LNCaP clone FGC (cell line): ENCODE measurements at regions not wholly inside any gene's neighbourhood (a gene's known extent, or its start where the extent isn't known, plus 50 kb on each side); places are given as distances from the start of the nearest gene placed in this dataset.

Source experiments
- DNase-seq: peaks from one replicate; pipeline ENCODE4 v3.0.0-alpha.2; 2011; ENCODE audit warnings: low read depth
- H3K4me3 ChIP-seq: 2 replicates; pipeline ENCODE4 v1.5.1; 2011; ENCODE audit warnings: mild to moderate bottlenecking, low read depth, low read length, control low read depth
- TF ChIP-seq, protein P1 (sequence below): IDR thresholded peaks from 2 replicates; pipeline ENCODE4 v1.5.1; 2012; ENCODE audit warnings: mild to moderate bottlenecking; ENCODE audit not compliant: control insufficient read depth, insufficient read depth; ENCODE audit errors: extremely low read depth

DNA sequence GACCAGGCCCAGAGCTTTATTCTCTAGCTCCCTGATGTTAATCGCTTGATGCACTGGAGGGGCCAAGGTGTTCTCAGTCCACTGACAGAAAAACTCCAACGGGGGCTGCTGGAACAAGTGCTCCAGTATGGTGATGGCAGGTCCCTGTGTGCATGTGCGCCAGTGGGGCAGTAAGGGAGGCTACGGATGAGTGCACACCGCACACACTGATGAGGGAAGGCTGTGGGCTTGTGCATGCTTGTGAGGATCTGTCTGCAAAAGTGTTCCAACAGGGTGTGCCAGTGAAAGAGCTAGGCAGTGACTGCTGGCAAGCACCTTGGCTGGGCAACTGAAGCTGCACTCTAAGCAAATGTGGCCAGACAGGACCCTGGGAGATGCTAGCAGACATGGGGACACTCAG lies 229.7 kb upstream of the FOXG1 start:
- H3K4me3 ChIP-seq, result no peak overlapping the region
- TF ChIP-seq, protein P1, sequence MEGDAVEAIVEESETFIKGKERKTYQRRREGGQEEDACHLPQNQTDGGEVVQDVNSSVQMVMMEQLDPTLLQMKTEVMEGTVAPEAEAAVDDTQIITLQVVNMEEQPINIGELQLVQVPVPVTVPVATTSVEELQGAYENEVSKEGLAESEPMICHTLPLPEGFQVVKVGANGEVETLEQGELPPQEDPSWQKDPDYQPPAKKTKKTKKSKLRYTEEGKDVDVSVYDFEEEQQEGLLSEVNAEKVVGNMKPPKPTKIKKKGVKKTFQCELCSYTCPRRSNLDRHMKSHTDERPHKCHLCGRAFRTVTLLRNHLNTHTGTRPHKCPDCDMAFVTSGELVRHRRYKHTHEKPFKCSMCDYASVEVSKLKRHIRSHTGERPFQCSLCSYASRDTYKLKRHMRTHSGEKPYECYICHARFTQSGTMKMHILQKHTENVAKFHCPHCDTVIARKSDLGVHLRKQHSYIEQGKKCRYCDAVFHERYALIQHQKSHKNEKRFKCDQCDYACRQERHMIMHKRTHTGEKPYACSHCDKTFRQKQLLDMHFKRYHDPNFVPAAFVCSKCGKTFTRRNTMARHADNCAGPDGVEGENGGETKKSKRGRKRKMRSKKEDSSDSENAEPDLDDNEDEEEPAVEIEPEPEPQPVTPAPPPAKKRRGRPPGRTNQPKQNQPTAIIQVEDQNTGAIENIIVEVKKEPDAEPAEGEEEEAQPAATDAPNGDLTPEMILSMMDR, result no peak
- DNase-seq, result no peak

DNA sequence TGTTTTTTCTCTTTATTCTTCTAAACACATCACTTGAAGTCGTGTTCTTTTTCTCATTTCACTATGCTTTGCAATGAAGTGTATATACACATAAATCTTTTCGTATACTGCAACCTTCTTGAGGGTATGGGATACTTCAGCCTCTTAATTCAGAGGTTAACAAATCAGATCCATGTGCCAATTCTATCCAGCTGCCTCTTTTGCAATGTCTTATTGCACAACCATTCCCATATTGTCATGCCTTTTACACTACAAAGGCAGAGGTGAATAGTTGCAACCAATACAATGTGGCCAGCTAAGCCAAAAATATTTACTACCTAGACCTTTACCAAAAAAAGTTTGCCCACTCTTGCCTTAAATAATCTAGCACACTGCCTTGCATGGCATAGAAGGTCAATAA lies 224.5 kb upstream of the FOXG1 start:
- H3K4me3 ChIP-seq, result no peak overlapping the region
- no peak for DNase-seq
- TF ChIP-seq, protein P1, result no peak

DNA sequence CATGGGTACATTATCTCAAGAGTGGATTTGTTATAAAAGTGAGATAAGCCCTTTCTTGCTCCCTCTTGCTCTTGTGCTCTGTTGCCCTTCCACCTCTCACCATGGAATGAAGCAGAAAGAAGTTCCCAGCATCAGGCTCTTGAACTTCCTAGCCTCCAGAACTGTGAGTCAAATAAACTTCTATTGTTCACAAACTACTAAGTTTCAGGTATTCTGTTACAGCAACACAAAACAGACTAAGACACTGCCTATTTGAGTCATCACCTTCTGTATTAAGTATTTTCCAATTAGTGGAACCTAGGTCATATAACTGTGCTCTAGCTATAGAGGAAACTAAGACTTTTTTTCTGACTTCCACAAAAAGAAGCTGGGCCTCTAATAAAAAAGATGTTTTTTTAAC lies 201.2 kb upstream of the FOXG1 start:
- TF ChIP-seq, protein P1, result no peak
- no peak for DNase-seq
- no peak overlapping the region for H3K4me3 ChIP-seq

DNA sequence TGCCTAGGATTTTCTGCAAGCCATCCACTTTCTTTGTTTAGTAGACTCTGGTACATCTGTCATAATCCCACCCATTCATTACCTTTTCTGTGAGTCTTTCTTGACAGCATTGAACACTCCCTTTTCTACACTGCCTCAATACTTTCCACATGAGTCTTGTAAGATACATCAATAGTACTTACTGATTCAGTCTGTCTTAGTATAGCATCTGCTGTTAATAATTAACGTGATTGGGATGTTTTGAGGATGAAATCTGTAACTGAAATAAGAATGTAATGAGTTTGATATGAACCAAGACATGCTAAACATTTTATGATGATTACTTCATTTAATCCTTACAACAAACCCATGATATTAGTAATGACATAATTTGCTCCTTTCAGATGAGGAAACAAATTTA lies 196.2 kb upstream of the FOXG1 start:
- DNase-seq, result no peak
- TF ChIP-seq, protein P1, result no peak
- no peak overlapping the region for H3K4me3 ChIP-seq

DNA sequence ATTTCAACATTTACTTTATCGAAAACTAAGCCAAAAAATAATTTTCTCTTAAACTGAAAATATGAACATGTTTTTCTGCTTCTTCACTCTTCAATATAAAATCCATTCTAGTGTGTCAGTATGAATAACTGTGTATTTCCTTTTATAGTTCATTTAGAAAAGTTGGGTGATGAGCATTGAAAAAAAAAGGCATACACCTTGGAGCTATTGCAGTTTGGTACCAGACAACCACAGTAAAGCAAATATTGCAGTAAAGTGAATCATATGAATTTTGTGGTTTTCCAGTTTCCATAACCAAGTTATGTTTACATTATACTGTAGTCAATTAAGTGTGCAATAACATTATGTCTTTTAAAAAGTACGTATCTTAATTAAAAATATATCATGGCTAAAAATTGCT lies 195.0 kb upstream of the FOXG1 start:
- no peak for DNase-seq
- H3K4me3 ChIP-seq, result no peak overlapping the region
- TF ChIP-seq, protein P1, result no peak

DNA sequence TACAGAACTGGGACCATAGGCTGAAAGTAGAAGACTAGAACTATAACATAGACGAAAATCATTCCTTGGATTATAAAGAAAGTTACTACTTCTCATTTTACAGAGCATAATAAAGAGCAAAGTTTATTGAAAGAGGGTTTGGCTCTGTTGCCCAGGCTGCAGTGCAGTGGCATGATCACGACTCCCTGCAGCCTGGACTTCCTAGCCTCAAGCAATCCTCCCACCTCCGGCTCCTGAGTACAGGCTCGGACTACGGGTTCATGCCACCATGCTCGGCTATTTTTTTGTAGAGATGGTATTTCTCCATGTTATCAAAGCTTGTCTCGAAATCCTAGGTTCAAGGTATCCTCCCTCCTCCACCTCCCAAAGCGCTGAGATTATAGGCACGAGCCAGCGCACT lies 190.1 kb upstream of the FOXG1 start:
- TF ChIP-seq, protein P1, result no peak
- no peak overlapping the region for H3K4me3 ChIP-seq
- no peak for DNase-seq

DNA sequence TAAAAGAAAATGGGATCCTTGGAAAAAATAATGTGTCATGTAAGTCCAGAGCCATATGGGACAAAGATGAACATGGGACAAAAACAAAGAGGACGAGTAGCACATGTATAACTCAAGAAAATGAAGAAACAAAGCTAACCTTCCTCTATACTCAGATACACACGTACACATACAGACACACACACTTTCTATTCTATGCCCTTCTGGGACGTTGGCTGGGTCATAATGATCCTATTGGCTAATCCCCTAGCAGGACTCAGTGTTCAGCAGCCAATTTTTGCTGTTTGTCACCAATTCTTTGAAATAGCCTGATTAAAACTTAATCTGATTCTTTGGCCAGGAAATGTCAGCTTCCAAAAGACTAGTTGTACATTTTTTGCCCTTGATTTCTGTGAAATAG lies 189.4 kb upstream of the FOXG1 start:
- H3K4me3 ChIP-seq, result no peak overlapping the region
- TF ChIP-seq, protein P1, result no peak
- DNase-seq, result no peak
